Sciatic nerve (tissue), 2 donors: ENCODE measurements at regions not wholly inside any gene's neighbourhood (a gene's known extent, or its start where the extent isn't known, plus 50 kb on each side); places are given as distances from the start of the nearest gene placed in this dataset.
"Not testable (repeated sequence)": the region's sequence is repeated elsewhere in the genome, so short reads cannot be mapped to it uniquely, and the experiment has no call there.

Experiments
- ATAC-seq: fragments of 200-7000 bp; cut with Tn5 transposase; one replicate; pipeline ENCODE4 v1.9.1; 2020; ENCODE audit warnings: mild to moderate bottlenecking, moderate library complexity
- DNase-seq: peaks from one replicate; pipeline ENCODE4 v3.0.0-alpha.2; 2020; ENCODE audit warnings: low spot score
- intact Hi-C: fragments of 100-400 bp; cut with DNase I; formaldehyde crosslinking; loops from one replicate; pipeline ENCODE4 v1.14.2; 2022
- donor health status: DM: no; HTN: no; CAD: no.
- donor health status: DM: no; HTN: no; CAD: no.

DNA sequence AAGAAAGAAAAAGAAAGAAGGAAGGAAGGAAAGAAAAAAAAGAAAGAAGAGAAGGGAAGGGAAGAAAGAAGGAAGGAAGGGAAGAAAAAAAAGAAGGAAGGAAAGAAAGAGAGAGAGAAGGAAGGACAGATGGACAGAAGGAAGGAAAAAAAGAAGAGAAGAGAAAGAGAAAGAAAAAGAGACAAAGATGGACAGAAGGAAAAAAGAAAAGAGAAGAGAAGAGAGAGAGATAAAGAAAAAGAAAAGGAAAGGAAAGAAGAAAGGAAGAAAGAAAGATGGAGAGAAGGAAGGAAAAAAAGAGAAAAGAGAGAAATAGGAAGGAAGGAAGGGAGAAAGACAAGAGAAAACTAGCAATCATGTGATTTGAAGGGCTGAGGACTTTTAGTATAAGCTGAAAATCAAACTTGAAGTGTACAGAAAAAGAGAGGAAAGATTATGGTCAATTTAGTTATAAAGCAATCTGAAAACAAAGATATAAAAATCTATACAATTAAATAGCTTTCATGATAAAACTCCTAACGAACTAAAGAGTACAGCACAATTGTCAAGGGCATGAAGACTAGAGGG is 115.3 kb downstream of the LTN1 start:
- DNase-seq, result no peak
- ATAC-seq, result no peak
- intact Hi-C loops, result loop anchor here (10.0 kb wide), 1 partner anchor 77 kb away; no protein-coding TSS in a partner anchor

DNA sequence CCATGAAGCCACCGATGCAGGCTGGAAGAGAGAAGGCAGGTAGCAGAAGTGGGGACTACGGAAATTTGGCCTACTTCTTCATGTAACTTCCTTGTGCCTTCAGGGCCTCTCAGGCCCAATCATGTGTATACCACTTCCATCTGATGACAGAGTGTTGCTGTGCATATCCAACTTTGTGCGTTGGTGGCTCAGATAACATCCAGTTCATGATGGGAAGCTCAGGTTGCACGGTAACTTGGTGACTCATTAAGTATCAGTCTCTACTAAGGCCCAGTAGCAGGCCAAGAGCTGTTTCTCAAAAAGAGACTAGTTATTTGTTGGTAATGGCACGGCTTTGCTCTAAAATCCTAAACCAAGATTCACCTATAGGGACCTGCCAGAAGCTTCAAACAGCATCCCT is 117.6 kb downstream of the LTN1 start:
- DNase-seq, result no peak
- intact Hi-C loops, result loop anchor here (10.0 kb wide), 1 partner anchor 80 kb away; no protein-coding TSS in a partner anchor
- no peak for ATAC-seq

DNA sequence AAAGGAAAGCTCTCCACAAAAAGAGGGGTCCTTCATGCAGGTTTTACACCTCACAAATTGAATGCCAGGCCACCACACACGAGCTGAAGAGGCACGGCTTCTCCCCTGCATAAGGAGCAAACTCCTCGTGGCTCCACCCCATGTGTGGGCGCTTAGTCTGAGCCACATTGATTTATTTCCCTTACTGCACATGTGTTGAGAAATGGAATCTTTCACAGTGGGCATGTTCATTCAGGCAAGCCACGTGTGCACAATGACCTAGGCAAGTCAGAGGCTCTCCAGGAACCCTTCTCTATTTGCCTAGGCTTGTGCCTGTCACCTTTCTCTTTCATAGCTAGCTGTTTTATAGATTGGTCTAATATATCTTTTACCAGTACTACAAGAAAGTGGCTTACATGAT is 120.5 kb downstream of the LTN1 start:
- DNase-seq, result no peak
- intact Hi-C loops, result loop anchor here (10.0 kb wide), 1 partner anchor 83 kb away; no protein-coding TSS in a partner anchor
- no peak for ATAC-seq

DNA sequence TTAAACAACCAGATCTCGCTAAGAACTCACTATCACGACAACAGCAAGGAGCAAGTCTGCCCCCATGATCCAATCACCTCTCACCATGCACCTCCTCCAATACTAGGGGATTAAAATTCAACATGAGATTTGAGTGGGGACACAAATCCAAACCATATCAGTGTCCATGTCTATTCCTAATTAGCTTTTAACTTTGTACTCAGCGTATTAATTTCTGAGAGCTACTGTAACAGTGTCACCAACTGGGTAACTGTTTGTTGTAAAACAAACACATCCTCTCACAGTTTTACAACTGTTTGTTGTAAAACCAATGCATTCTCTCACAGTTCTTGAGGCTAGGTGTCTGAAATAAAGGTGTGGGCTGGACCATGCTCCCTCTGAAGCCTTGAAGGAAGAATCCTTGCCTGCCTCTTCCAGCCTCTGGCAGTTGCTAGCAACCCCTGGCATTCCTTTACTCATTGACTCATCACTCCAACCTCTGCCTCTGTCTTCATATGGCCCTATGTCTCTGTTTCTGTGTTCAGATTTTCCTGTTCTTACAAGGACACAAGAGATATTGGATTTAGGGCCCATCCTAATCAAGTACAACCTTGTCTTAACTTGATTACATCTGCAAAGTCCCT is 121.2 kb downstream of the LTN1 start:
- no peak for ATAC-seq
- intact Hi-C loops, result loop anchor here (10.0 kb wide), 1 partner anchor 83 kb away; no protein-coding TSS in a partner anchor
- DNase-seq, result no peak

DNA sequence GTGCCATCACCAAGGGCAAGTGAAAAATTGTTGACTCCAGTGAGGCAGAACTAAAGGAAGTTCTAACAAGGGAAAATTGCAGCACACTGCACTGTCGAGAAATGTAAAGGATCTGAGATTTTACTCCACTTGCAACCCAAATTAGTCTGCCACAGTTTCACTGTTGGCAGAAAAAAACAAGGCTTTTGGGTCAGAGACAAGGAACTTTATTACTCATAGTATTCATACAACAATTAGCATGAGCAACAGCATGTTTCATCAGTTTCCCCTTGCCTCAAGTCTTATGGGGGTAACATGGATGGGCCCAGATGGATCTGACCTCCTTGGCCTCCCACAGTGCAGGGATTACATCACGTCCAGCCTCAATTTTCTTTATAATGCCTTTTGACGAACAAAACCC is 125.3 kb downstream of the LTN1 start:
- ATAC-seq, result no peak
- intact Hi-C loops, result no loop called here
- DNase-seq, result no peak

DNA sequence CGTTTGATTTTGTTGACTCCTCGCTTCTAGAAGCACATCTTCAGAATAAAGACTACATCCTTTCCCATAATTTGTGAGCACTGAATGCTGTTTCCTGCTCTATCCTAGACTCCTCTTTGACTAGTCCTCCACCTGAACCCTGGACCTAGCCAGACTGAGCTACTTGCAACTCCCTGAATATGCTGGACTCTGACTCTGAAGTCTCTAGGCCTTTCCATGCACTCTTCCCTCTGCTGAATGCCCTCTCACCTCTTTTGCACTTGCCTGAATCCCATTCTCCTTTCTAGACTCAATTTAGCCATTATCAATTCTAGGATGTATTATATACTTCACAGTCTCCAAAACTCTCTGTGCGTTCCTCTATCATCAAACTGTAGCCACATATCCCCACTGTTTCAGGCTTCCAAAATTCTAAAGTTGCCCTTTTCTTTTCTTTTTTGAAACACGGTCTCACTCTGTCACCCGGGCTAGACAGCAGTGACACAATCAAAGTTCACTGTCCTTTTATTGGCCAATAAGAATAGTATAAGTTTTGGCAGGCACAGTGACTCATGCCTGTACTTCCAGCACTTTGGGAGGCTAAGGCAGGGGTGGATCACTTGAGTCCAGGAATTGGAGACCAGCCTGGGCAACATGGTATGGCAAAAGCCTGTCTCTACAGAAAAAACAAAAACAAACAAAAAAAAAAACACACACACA is 127.0 kb downstream of the LTN1 start:
- ATAC-seq, result no peak
- intact Hi-C loops, result no loop called here
- DNase-seq, result no peak

DNA sequence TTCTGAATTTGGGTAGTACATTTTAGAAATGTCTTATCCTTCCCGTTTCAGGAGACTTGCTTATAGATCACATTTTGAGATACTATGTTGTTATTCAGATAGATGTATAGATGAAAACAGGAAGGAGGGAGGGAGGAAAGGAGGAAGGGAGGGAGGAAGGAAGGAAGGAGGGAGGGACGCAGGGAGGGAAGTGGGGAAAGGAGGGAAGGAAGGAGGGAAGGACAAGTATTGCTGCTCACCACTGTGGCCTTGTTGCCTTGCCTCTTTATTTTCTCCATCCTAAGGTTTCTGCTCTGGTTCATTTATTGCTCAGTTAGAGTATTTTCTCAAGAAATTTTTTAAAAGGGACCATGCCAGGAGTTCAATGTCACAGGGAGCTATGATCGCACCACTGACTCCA is 134.3 kb downstream of the LTN1 start:
- no peak for ATAC-seq

DNA sequence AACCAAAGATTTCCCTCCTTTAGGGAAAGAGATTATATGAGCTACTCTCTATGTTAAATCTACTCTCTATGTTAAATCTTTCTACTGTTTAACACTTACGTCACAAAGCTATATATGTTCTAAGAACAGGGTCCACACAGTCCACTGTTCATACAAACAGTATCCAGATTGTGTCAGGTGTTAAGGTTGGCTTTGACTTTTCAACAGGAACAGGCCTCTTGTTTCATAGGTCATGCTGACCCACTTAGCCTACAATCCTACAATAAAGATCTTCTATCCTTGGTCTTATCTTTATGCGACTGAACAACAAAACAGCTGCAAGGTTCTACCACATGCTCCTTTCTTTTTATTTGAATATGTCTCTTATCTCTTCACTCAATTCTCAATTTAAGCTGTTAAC is 134.9 kb downstream of the LTN1 start:
- DNase-seq (no peak), ATAC-seq (no peak)
- intact Hi-C loops, result no loop called here

More for the DNA sequence above, 134.3 kb downstream of the LTN1 start:
- DNase-seq, result no peak
- intact Hi-C loops, result no loop called here

DNA sequence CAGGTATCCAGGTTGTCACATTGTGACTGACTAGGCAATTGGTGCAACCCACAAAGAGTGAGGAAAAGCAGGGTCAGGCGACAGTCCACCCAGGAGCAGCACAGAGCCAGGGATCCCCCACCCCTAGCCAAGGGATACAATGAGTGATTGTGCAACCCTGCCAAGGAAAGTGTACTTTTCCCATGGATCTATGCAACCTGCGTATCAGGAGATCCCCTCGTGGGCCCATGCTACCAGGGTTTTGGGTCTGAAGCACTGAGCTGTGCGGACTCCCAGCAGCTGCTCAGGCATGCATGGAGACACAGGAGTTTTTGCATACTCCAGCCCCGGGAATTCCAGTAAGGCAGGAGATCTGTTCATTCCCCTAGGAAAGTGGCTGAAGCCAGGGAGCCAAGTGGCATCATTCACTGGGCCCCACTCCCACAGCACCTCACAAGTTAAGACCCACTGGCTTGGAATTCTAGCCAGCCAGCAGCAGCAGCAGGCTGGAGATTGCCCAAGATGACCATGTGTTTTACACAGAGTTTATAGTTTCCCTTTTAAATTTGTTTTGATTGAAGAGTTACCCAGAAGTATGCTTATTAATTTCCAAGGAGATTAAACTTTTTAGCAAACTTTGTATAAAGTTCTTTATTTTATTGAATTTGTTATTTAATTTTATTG is 136.0 kb downstream of the LTN1 start:
- ATAC-seq (peak; percentile 65), DNase-seq (no peak)

DNA sequence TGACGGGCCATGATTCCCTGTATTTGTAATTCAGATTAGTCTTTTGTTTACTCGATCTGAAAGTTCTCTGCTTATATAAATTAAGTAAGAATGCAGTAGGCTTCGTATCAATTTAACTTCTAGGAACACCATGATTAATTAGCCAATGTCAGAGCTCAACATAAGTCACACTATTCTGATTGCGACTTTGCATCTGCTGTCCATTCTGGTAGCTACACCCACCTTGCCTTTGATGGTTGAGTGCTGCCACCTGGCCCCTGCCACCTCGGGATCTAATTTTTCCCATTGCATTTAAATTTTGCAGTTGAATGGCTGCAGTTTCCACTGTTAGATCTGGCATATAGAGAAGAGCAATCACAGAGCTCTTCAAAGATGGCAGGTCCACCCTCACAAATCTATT is 140.0 kb downstream of the LTN1 start:
- intact Hi-C loops, result no loop called here
- ATAC-seq, result no peak
- DNase-seq, result no peak

More for the DNA sequence above, 136.0 kb downstream of the LTN1 start:
- intact Hi-C loops, result no loop called here

DNA sequence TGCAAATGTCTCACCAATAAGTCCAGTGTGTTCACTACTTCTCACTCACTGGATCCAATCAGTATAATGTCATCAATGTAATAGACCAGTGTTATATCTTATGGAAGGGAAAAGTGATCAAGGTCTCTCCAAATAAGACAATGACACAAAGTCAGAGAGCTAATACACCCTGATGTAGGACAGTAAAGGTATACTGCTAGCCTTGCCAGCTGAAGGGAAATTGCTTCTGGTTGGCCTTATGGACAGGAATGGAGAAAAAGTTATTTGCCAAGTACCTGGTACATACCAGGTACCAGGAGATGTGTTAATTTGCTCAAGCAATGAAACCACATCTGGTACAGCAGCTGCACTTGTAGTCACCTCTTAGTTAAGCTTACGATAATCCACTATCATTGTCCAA is 141.0 kb downstream of the LTN1 start:
- ATAC-seq (no peak), DNase-seq (no peak)
- intact Hi-C loops, result no loop called here

DNA sequence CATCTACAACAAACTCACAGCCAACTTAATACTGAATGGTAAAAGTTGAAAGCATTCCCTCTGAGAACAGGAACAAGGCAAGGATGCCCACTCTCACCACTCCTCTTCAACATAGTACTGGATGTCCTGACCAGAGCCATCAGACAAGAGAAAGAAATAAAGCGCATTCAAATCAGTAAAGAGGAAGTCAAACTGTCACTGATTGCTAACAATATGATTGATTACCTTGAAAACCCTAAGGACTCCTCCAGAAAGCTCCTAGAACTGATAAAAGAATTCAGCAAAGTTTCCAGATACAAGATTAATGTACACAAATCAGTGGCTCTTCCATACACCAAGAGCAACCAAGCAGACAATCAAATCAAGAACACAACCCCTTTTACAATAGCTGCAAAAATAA is 153.4 kb downstream of the LTN1 start:
- ATAC-seq, DNase-seq, intact Hi-C loops: not testable (repeated sequence)

DNA sequence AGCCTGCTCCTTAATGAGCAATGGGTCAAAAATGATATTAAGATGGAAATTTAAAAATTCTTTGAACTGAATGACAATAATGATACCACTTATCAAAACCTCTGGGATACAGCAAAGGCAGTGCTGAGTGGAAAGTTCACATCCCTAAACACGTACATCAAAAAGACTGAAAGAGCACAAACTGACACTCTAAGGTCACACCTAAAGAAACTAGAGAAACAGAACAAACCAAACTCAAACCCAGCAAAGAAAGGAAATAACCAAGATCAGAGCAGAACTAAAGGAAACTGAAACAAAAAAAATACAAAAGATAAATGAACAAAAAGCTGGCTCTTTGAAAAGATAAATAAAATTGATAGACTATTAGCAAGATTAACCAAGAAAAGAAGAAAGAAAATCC is 155.3 kb downstream of the LTN1 start:
- intact Hi-C loops, DNase-seq, ATAC-seq: not testable (repeated sequence)

DNA sequence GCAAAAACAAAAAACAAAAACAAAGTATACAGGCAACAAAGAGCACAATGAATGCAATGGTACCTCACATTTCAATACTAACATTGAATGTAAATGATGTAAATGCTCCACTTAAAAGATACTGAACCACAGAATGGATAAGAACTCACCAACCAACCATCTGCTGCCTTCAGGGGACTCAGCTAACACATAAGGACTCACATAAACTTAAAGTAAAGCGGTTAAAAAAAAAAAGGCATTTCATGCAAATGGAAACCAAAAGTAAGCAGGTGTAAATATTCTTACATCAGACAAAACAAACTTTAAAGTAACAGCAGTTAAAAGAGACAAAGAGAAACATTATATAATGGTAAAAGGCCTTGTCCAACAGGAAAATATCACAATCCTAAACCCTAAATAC is 156.1 kb downstream of the LTN1 start:
- DNase-seq, intact Hi-C loops, ATAC-seq: not testable (repeated sequence)

DNA sequence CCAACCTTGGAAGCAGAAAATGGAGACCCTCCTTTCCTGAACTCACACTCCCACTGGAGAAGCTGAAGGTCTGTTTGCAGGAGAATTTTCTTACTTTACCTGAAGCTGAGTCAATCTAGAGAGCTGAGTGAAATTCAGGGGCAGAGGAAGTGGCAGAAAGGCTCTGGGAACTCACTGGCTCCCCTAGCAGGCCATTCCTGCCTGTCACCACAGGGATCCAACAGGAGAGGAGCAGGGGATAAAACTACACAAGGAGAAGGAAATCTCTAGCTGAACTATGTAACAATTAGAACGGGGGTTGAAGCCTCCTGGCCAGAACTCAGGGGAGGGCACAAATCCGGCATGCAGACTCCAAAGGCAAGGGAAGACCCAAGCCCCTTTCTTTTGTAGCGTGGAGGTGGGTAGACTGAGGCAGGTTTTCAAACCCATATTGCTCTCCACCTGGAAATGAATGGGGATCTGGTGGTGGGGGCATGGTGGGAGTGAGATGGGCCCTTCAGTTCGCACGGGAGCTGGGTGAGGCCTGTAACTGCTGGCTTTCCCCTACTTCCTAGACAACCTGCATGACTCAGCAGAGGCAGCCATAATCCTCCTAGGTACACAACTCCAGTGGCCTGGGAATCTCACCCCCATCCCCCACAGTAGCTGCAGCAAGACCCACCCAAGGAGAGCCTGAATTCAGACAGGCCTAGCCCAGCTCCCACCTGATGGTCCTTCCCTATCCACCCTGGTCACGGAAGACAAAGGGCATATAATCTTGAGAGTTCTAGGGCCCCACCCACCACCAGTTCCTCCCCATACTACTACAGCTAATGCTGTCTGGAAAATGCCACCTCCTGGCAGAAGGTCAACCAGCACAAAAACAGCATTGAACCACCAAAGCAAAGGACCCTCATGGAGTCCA is 158.1 kb downstream of the LTN1 start:
- ATAC-seq (no peak), DNase-seq (no peak)
- intact Hi-C loops, result no loop called here

DNA sequence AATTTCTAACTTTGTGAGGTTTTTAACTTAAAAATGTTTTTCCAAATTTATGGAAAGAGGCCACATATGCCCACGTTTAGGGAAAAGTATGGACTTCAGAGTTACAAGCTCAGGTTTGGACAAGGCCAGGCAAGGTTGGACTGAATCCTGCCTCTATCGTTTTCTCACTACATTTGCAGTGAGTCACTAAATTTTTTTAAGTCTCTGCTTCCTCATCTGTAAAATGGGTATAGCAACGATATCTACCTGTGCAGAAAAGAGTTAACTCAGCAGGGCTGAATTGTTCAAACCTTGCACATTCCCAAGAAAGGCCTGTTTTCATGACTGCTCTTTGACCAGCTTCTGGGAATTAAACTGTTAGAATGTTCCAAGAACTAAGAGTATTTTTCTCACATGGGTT is 159.1 kb downstream of the LTN1 start:
- ATAC-seq (no peak), DNase-seq (no peak)
- intact Hi-C loops, result no loop called here

DNA sequence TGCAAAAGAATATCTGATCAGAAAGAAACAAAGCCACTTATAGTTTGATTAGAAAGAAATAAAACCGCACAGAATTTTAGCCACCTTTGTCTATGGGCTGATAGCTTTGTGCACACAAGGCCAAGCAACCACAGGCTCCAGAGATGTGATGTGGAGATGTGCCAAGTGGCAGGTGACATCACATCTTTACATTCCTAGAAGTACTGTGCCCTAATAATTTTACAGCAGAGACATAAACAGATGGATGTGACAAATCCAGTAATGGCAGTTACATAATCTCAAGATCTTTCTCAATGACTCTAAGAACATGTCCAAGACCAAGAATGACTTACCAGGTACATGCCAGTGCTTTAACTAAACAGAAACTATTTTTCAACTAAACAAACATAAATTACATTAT is 159.5 kb downstream of the LTN1 start:
- intact Hi-C loops, result no loop called here
- ATAC-seq, result no peak
- DNase-seq, result no peak

DNA sequence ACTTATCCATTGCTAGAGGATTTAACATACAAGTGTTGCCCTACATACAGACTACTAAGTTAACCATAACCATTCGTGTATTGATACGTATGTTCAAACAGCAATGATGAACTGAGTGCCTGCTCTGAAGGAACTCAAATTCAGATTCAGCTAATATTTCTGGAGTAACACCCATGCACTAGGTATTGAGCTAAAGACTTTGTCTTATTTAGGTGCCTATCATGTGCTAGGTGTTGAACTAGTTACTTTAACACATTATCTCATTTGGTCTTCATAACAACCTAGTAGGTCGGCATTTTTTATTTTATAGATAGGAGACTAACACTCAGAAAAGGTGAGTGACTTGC is 160.0 kb downstream of the LTN1 start:
- ATAC-seq, result no peak
- intact Hi-C loops, result no loop called here

More for the DNA sequence above, 160.0 kb downstream of the LTN1 start:
- DNase-seq, result no peak
